ENCODE measurements at regions not wholly inside any gene's neighbourhood (a gene's known extent, or its start where the extent isn't known, plus 50 kb on each side); places are given as distances from the start of the nearest gene placed in this dataset.

DNA sequence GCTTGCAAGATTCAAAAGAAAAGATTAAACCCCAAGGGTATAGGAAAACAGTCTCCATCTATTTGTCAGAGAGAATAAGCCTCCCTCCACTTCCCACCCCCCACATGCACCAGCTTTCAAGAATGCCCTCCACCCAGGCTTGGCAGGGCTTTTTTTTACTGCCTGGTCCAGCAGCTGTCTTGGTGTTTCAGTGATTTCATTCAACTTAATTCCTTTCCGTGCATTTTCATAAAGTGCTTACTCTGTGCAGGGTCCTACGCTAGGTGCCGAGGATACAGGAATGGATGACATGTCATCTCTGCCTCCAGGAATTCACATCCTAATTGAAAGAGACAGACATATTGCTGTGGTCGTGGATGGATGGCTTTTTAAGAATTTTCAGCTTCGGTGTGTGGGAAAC lies 117.9 kb downstream of the LRATD1 start:
- 32% methylated on average over 5 of the region's 5 CpGs for WGBS (ENCODE audit: insufficient coverage, insufficient replicate concordance, low lambda C conversion rate, missing lambda C conversion rate)
- H3K4me2 ChIP-seq (ENCODE audit: control insufficient read depth, insufficient read depth): no peak overlapping the region
- CTCF ChIA-PET: no interaction called here
- RAD21 ChIA-PET (ENCODE audit: unreplicated experiment): no interaction called here
- SMC1A ChIA-PET (ENCODE audit: uncharacterized antibody, unreplicated experiment): no interaction called here
- no peaks in the 10 kb centered on the region for H3K4me1 ChIP-seq (ENCODE audit: control insufficient read depth, insufficient read depth, low read length)
- H3K27ac ChIP-seq (ENCODE audit: control insufficient read depth, insufficient read depth): no peak overlapping the region
- no peak overlapping the region for H2AFZ ChIP-seq (ENCODE audit: control insufficient read depth, low read depth, low read length)
- no peaks in the 10 kb centered on the region for H3K36me3 ChIP-seq (ENCODE audit: control insufficient read depth in 2 of 2, insufficient read depth in 2 of 2, low read length in 1 of 2)
- DNase-seq (ENCODE audit: low read depth, low spot score) (no peak), ATAC-seq (no peak), FAIRE-seq (no peak)
- POLR2A ChIA-PET: no interaction called here
- no peak overlapping the region for H3K4me3 ChIP-seq
- no peaks in the 10 kb centered on the region; a peak in 1 of 4 replicates for H3K27me3 ChIP-seq (replicated peaks in 1 of 2; ENCODE audit: control insufficient read depth in 2 of 2, insufficient read depth in 2 of 2, low read length in 1 of 2)
- no peaks in the 10 kb centered on the region for H4K20me1 ChIP-seq (ENCODE audit: control insufficient read depth, insufficient read depth)
- intact Hi-C loops (cut with micrococcal nuclease; ENCODE audit: unreplicated experiment) (no loop called here), in situ Hi-C loops (cut with MboI) (no loop called here)
- H3K9me3 ChIP-seq (replicated peaks; ENCODE audit: control insufficient read depth, insufficient read depth, low read length): no peaks in the 10 kb centered on the region; the same call in 1 of the 3 replicates
- BruUV-seq (replicated peaks): no TSS peak
- no peak overlapping the region for H3K9ac ChIP-seq (ENCODE audit: control insufficient read depth, insufficient read depth, low read length)
- no peak for TF ChIP-seq E2F4 (IDR thresholded peaks at IDR 0.05; ENCODE audit: low read depth, low read length)
- TF ChIP-seq FOXK2 (IDR thresholded peaks at IDR 0.05): no peak
- TF ChIP-seq BHLHE40 (IDR thresholded peaks at IDR 0.05; ENCODE audit: borderline replicate concordance in 1 of 2, low read depth in 2 of 2, low read length in 1 of 2): no peak
- no peak for TF ChIP-seq POLR2AphosphoS5 (IDR thresholded peaks at IDR 0.05; ENCODE audit: low read length)
- no peak for TF ChIP-seq YBX1 (IDR thresholded peaks at IDR 0.05)
- no peak for TF ChIP-seq NR2C1 (IDR thresholded peaks at IDR 0.05)
- TF ChIP-seq SRF (IDR thresholded peaks at IDR 0.05; ENCODE audit: low read depth in 2 of 2, low read length in 2 of 2): no peak
- TF ChIP-seq SMAD1 (IDR thresholded peaks at IDR 0.05; ENCODE audit: low read depth, partially characterized antibody): no peak
- no peaks in the 10 kb centered on the region for H3K79me2 ChIP-seq (ENCODE audit: control insufficient read depth, insufficient read depth, low read length)

DNA sequence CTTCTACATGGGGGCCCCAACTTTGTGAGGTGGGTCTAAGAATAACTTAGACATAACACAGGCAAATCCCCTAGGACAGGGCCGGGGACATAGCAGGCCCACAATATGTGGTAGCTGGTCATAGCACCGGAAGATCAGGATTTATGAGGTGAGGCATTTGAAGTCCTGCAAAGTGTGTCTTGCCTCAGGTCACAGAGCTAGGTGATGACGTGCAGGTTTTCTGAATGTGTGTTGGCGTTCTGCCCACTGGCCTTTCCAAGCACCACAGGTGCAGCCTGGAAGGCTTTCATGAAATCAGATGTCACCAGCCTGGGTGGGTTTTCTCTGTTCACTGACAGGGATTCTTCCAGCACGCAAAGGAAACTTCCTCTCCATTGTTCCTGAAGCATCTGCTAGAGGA lies 119.1 kb downstream of the LRATD1 start:
- in situ Hi-C loops (cut with MboI) (no loop called here), intact Hi-C loops (cut with micrococcal nuclease; ENCODE audit: unreplicated experiment) (no loop called here)
- Histone ChIP-seq H2AFZ (ENCODE audit: control insufficient read depth, low read depth, low read length) (no peak overlapping the region), H4K20me1 (ENCODE audit: control insufficient read depth, insufficient read depth) (no peaks in the 10 kb centered on the region), H3K9ac (ENCODE audit: control insufficient read depth, insufficient read depth, low read length) (no peak overlapping the region), H3K4me3 (no peak overlapping the region), H3K4me2 (ENCODE audit: control insufficient read depth, insufficient read depth) (no peak overlapping the region), H3K4me1 (ENCODE audit: control insufficient read depth, insufficient read depth, low read length) (no peaks in the 10 kb centered on the region), H3K27ac (ENCODE audit: control insufficient read depth, insufficient read depth) (no peak overlapping the region), H3K79me2 (ENCODE audit: control insufficient read depth, insufficient read depth, low read length) (no peaks in the 10 kb centered on the region), H3K27me3 (replicated peaks in 1 of 2; ENCODE audit: control insufficient read depth in 2 of 2, insufficient read depth in 2 of 2, low read length in 1 of 2) (no peaks in the 10 kb centered on the region; a peak in 1 of 4 replicates), H3K9me3 (replicated peaks; ENCODE audit: control insufficient read depth, insufficient read depth, low read length) (no peaks in the 10 kb centered on the region; the same call in 2 of the 3 replicates), H3K36me3 (ENCODE audit: control insufficient read depth in 2 of 2, insufficient read depth in 2 of 2, low read length in 1 of 2) (no peaks in the 10 kb centered on the region)
- DNase-seq (ENCODE audit: low read depth, low spot score): no peak
- RAD21 ChIA-PET (ENCODE audit: unreplicated experiment): no interaction called here
- no TSS peak for BruUV-seq (replicated peaks)
- SMC1A ChIA-PET (ENCODE audit: uncharacterized antibody, unreplicated experiment): no interaction called here
- FAIRE-seq: no peak
- TF ChIP-seq RELA (IDR thresholded peaks at IDR 0.05; ENCODE audit: borderline replicate concordance, partially characterized antibody) (no peak), NBN (IDR thresholded peaks at IDR 0.05) (no peak), NRF1 (conservative IDR thresholded peaks at IDR 0.05; ENCODE audit: low read depth, low read length) (no peak), RBBP5 (conservative IDR thresholded peaks at IDR 0.05) (no peak), BCL11A (IDR thresholded peaks at IDR 0.05; ENCODE audit: low read depth, low read length) (no peak), STAT1 (conservative IDR thresholded peaks at IDR 0.05) (no peak), HCFC1 (IDR thresholded peaks at IDR 0.05; ENCODE audit: low read length) (no peak), MYC (IDR thresholded peaks at IDR 0.05; ENCODE audit: insufficient read depth, insufficient read length, insufficient replicate concordance, low read length, severe bottlenecking) (no peak), MXI1 (IDR thresholded peaks at IDR 0.05; ENCODE audit: low read depth, low read length) (no peak)
- 34% methylated on average over 5 of the region's 5 CpGs for WGBS (ENCODE audit: insufficient coverage, insufficient replicate concordance, low lambda C conversion rate, missing lambda C conversion rate)
- ATAC-seq: no peak
- CTCF ChIA-PET: no interaction called here
- POLR2A ChIA-PET: no interaction called here

Data from GM12878 (cell line).